SU-DHL-6 (cell line): ENCODE measurements at regions not wholly inside any gene's neighbourhood (a gene's known extent, or its start where the extent isn't known, plus 50 kb on each side); places are given as distances from the start of the nearest gene placed in this dataset.

Experiments used
- H2AFZ ChIP-seq: fragments of 200-600 bp; sonication (generic); 2 replicates; pipeline ENCODE4 v1.6.1; 2014; ENCODE audit warnings: low read depth, mild to moderate bottlenecking, moderate library complexity, mixed read lengths, antibody characterized with exemption, low read length; ENCODE audit not compliant: severe bottlenecking
- H3F3A ChIP-seq: fragments of 200-600 bp; shearing (Covaris generic); 2 replicates; pipeline ENCODE4 v1.6.0; 2016; ENCODE audit warnings: antibody characterized with exemption, mild to moderate bottlenecking; ENCODE audit not compliant: insufficient read depth
- H3K27ac ChIP-seq: fragments of 200-600 bp; sonication (generic); 2 replicates; pipeline ENCODE4 v1.5.1; 2016; ENCODE audit warnings: low read depth, mild to moderate bottlenecking, low read length, moderate library complexity, mixed read lengths
- H3K27me3 ChIP-seq: fragments of 200-600 bp; sonication (generic), shearing (Covaris generic); 2 replicates; pipeline ENCODE4 v1.6.0; 2014; ENCODE audit warnings: mild to moderate bottlenecking, low read length
- H3K36me3 ChIP-seq: fragments of 200-600 bp; sonication (generic); 2 replicates; pipeline ENCODE4 v1.6.1; 2014; ENCODE audit warnings: mild to moderate bottlenecking, low read length, mixed read lengths
- H3K4me2 ChIP-seq: fragments of 300-600, 200-600 bp; shearing (Covaris generic), sonication (generic); 2 replicates; pipeline ENCODE4 v1.6.0; 2014; ENCODE audit warnings: low read length, low read depth, mild to moderate bottlenecking; ENCODE audit not compliant: poor library complexity, severe bottlenecking
- H3K4me3 ChIP-seq: fragments of 200-600 bp; sonication (generic); 2 replicates; pipeline ENCODE4 v1.5.1; 2014; ENCODE audit warnings: antibody characterized with exemption, low read length, mild to moderate bottlenecking, mixed read lengths; ENCODE audit not compliant: insufficient read depth, poor library complexity, severe bottlenecking
- H3K79me2 ChIP-seq: fragments of 200-600 bp; sonication (generic); 2 replicates; pipeline ENCODE4 v1.6.1; 2014; ENCODE audit warnings: mild to moderate bottlenecking, low read length, moderate library complexity; ENCODE audit not compliant: insufficient read depth
- H3K9ac ChIP-seq: fragments of 200-600 bp; sonication (generic); 2 replicates; pipeline ENCODE4 v1.7.0; 2014; ENCODE audit warnings: mild to moderate bottlenecking, low read length
- H3K9me2 ChIP-seq: fragments of 200-600 bp; sonication (generic); replicated peaks from 2 replicates; pipeline ENCODE4 v1.6.1; 2014; ENCODE audit warnings: low read length; ENCODE audit not compliant: insufficient read depth
- H3K9me3 ChIP-seq: fragments of 200-600 bp; sonication (generic); 2 replicates; pipeline ENCODE4 v1.6.1; 2014; ENCODE audit warnings: low read length, mixed read lengths; ENCODE audit not compliant: insufficient read depth
- H4K20me1 ChIP-seq: fragments of 200-600 bp; sonication (generic); 2 replicates; pipeline ENCODE4 v1.6.1; 2014; ENCODE audit warnings: low read depth, mild to moderate bottlenecking, antibody characterized with exemption, low read length, moderate library complexity, mixed read lengths
- CTCF ChIP-seq: fragments of 200-600 bp; sonication (generic); IDR thresholded peaks from one replicate; pipeline ENCODE4 v1.5.1; 2017; ENCODE audit warnings: antibody characterized with exemption, mild to moderate bottlenecking, low read length, moderate library complexity; ENCODE audit not compliant: insufficient read depth, poor library complexity, severe bottlenecking
- EZH2phosphoT487 ChIP-seq: fragments of 200-600 bp; sonication (generic), shearing (Covaris generic); conservative IDR thresholded peaks from 2 replicates; pipeline ENCODE4 v1.6.1; 2018; ENCODE audit warnings: mild to moderate bottlenecking, antibody characterized with exemption, low read length, moderate library complexity, mixed read lengths

- no peaks in the 10 kb centered on the region for H4K20me1 ChIP-seq
- H3K79me2 ChIP-seq, result no peaks in the 10 kb centered on the region
- H3K9ac ChIP-seq, result no peak overlapping the region
- TF ChIP-seq CTCF (no peak), EZH2phosphoT487 (no peak)
- no peak overlapping the region for H3K27ac ChIP-seq
- H3K36me3 ChIP-seq, result no peaks in the 10 kb centered on the region
- no peak overlapping the region for H3K4me2 ChIP-seq
- H3F3A ChIP-seq, result no peaks in the 10 kb centered on the region
- no peak overlapping the region for H2AFZ ChIP-seq
- H3K9me2 ChIP-seq, result no peaks in the 10 kb centered on the region
- H3K9me3 ChIP-seq, result no peaks in the 10 kb centered on the region
- H3K4me3 ChIP-seq, result no peak overlapping the region
- no peaks in the 10 kb centered on the region for H3K27me3 ChIP-seq
These were observed 893.8 kb upstream of the INTU start for GRCh38 chr4:126738926-126739325.

GRCh38 chr4:126740687-126741086 lies 892.1 kb upstream of the INTU start:
- Histone ChIP-seq H3K79me2 (no peaks in the 10 kb centered on the region), H3K9ac (no peak overlapping the region), H3K4me3 (no peak overlapping the region), H3K4me2 (no peak overlapping the region), H3F3A (no peaks in the 10 kb centered on the region), H3K27me3 (no peaks in the 10 kb centered on the region), H2AFZ (no peak overlapping the region), H3K9me2 (no peaks in the 10 kb centered on the region), H3K9me3 (no peaks in the 10 kb centered on the region), H3K27ac (no peak overlapping the region), H4K20me1 (no peaks in the 10 kb centered on the region), H3K36me3 (no peaks in the 10 kb centered on the region)
- TF ChIP-seq EZH2phosphoT487 (no peak), CTCF (no peak)

- Histone ChIP-seq H3K27ac (no peak overlapping the region), H3K36me3 (no peaks in the 10 kb centered on the region), H3K4me2 (no peak overlapping the region), H3K79me2 (no peaks in the 10 kb centered on the region), H4K20me1 (no peaks in the 10 kb centered on the region), H3F3A (no peaks in the 10 kb centered on the region), H3K9me3 (no peaks in the 10 kb centered on the region), H3K27me3 (no peaks in the 10 kb centered on the region), H3K9me2 (no peaks in the 10 kb centered on the region), H3K4me3 (no peak overlapping the region), H3K9ac (no peak overlapping the region), H2AFZ (no peak overlapping the region)
- TF ChIP-seq CTCF, result no peak
- TF ChIP-seq EZH2phosphoT487, result no peak
These were observed 890.7 kb upstream of the INTU start for GRCh38 chr4:126742048-126742447.

- Histone ChIP-seq H3K36me3 (no peaks in the 10 kb centered on the region), H3K9ac (no peak overlapping the region), H3K4me2 (no peak overlapping the region), H3F3A (no peaks in the 10 kb centered on the region), H2AFZ (no peak overlapping the region), H3K27me3 (no peaks in the 10 kb centered on the region), H3K79me2 (no peaks in the 10 kb centered on the region), H4K20me1 (no peaks in the 10 kb centered on the region), H3K27ac (no peak overlapping the region), H3K9me2 (no peaks in the 10 kb centered on the region), H3K9me3 (no peaks in the 10 kb centered on the region), H3K4me3 (no peak overlapping the region)
- TF ChIP-seq EZH2phosphoT487 (no peak), CTCF (no peak)
These were observed 889.9 kb upstream of the INTU start for GRCh38 chr4:126742885-126743284.
